ENCODE measurements at regions not wholly inside any gene's neighbourhood (a gene's known extent, or its start where the extent isn't known, plus 50 kb on each side); places are given as distances from the start of the nearest gene placed in this dataset.

DNA sequence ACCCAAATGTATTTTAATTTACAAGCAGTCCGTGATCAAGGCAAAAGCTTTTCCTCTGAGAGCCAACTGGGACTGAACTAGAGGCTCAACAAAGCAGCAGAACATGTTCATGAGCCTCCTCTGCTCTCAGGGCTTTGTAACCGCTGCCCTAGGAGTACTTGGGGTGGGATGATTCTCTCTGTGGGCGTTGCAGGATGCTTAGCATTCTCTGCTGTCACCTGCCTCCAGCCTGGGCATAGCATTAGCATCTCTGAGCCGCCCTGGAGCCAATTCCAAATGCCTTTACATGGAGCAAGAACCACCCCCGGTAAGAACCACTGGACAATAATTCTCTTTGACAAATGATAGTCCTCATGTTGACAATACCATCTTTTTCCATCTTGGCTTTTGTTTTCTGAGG is 237.6 kb upstream of the CDH4 start:
- no peak overlapping the region for H3K4me3 Mint-ChIP-seq (ENCODE audit: unreplicated experiment)
- H3K4me1 Mint-ChIP-seq (ENCODE audit: insufficient read depth, unreplicated experiment) = no peaks in the 10 kb centered on the region
- ChIA-PET POLR2A (no interaction called here), CTCF (interaction anchor here (0.6 kb wide), 1 partner anchor 121 kb away, joined by 3 read pairs; no protein-coding TSS in a partner anchor)
- H3K36me3 Mint-ChIP-seq (ENCODE audit: insufficient read depth, unreplicated experiment) = peaks cover 6% of the 10 kb centered on the region
- BruUV-seq (replicated peaks) = no TSS peak
- H3K27me3 Mint-ChIP-seq (ENCODE audit: insufficient read depth, unreplicated experiment) = peaks cover 100% of the 10 kb centered on the region
- DNase-seq (ENCODE audit: unreplicated experiment) = no peak
- intact Hi-C loops (cut with micrococcal nuclease) = no loop called here
- TF ChIP-seq, protein P1, sequence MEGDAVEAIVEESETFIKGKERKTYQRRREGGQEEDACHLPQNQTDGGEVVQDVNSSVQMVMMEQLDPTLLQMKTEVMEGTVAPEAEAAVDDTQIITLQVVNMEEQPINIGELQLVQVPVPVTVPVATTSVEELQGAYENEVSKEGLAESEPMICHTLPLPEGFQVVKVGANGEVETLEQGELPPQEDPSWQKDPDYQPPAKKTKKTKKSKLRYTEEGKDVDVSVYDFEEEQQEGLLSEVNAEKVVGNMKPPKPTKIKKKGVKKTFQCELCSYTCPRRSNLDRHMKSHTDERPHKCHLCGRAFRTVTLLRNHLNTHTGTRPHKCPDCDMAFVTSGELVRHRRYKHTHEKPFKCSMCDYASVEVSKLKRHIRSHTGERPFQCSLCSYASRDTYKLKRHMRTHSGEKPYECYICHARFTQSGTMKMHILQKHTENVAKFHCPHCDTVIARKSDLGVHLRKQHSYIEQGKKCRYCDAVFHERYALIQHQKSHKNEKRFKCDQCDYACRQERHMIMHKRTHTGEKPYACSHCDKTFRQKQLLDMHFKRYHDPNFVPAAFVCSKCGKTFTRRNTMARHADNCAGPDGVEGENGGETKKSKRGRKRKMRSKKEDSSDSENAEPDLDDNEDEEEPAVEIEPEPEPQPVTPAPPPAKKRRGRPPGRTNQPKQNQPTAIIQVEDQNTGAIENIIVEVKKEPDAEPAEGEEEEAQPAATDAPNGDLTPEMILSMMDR (IDR thresholded peaks at IDR 0.05; ENCODE audit: unreplicated experiment) = no peak
- no peaks in the 10 kb centered on the region for H3K9me3 Mint-ChIP-seq (ENCODE audit: unreplicated experiment)
- H3K27ac Mint-ChIP-seq (ENCODE audit: low read depth, unreplicated experiment) = no peak overlapping the region

DNA sequence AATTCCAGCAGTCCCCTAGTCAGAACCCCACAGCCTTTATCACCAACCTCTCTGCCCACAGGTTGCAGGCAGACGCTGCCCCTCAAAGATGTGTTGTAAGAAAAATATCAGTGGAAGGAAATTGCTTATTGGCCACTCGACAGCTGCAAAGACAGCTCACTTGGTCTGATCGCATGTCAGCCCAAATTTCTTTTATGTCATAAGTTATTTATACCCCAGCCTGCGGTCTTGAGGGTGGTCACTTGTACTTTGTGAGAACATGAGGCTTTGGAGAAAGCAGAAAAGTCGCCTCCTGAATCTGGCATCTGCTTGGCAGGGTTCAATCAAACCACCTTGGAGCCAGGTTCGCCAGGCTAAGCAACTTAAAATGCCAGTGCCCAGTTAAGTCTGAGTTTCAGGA is 236.5 kb upstream of the CDH4 start:
- Mint-ChIP-seq H3K4me1 (ENCODE audit: insufficient read depth, unreplicated experiment) (no peaks in the 10 kb centered on the region), H3K27me3 (ENCODE audit: insufficient read depth, unreplicated experiment) (peaks cover 100% of the 10 kb centered on the region), H3K36me3 (ENCODE audit: insufficient read depth, unreplicated experiment) (peaks cover 6% of the 10 kb centered on the region), H3K9me3 (ENCODE audit: unreplicated experiment) (no peaks in the 10 kb centered on the region), H3K4me3 (ENCODE audit: unreplicated experiment) (no peak overlapping the region), H3K27ac (ENCODE audit: low read depth, unreplicated experiment) (no peak overlapping the region)
- intact Hi-C loops (cut with micrococcal nuclease) = no loop called here
- BruUV-seq (replicated peaks) = no TSS peak
- ChIA-PET POLR2A (no interaction called here), CTCF (no interaction called here)
- TF ChIP-seq, protein P1 (IDR thresholded peaks at IDR 0.05; ENCODE audit: unreplicated experiment) = no peak
- DNase-seq (ENCODE audit: unreplicated experiment) = no peak

DNA sequence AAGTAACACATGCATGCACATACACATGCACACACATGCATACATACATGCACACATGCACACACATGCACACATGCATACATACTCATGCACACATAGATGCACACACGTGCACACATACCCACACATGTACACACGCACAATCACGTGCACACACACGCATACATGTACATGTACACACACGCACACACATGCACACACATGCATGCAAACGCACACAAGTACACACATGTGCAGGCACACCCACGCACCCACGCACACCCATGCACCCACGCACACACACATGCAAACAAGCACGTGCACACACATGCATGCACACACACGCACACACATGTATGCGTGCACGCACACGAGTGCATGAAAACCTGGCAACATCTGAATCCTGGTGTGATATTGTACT is 232.7 kb upstream of the CDH4 start:
- no peak for DNase-seq (ENCODE audit: unreplicated experiment)
- Mint-ChIP-seq H3K4me3 (ENCODE audit: unreplicated experiment) (no peak overlapping the region), H3K9me3 (ENCODE audit: unreplicated experiment) (no peaks in the 10 kb centered on the region), H3K27ac (ENCODE audit: low read depth, unreplicated experiment) (no peak overlapping the region), H3K36me3 (ENCODE audit: insufficient read depth, unreplicated experiment) (peaks cover 6% of the 10 kb centered on the region), H3K4me1 (ENCODE audit: insufficient read depth, unreplicated experiment) (no peaks in the 10 kb centered on the region), H3K27me3 (ENCODE audit: insufficient read depth, unreplicated experiment) (peaks cover 92% of the 10 kb centered on the region)
- POLR2A ChIA-PET = no interaction called here
- TF ChIP-seq, protein P1 (IDR thresholded peaks at IDR 0.05; ENCODE audit: unreplicated experiment) = no peak
- no TSS peak for BruUV-seq (replicated peaks)
- CTCF ChIA-PET = no interaction called here
- intact Hi-C loops (cut with micrococcal nuclease) = no loop called here

DNA sequence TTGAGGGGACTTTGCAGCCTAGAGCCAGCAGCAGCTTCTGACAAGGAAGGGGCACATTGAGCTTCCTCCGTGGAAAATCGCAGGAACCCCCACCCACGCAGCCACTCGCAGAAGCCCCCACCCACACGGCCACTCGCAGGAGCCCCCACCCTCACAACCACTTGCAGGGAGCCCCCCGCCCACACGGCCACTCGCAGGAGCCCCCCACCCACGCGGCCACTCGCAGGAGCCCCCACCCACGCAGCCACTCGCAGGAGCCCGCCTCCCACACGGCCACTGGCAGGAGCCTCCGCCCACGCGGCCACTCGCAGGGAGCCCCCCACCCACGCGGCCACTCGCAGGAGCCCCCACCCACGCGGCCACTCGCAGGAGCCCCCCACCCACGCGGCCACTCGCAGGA is 228.4 kb upstream of the CDH4 start:
- POLR2A ChIA-PET = no interaction called here
- no peak for DNase-seq (ENCODE audit: unreplicated experiment)
- intact Hi-C loops (cut with micrococcal nuclease) = no loop called here
- H3K4me1 Mint-ChIP-seq (ENCODE audit: insufficient read depth, unreplicated experiment) = no peaks in the 10 kb centered on the region
- H3K9me3 Mint-ChIP-seq (ENCODE audit: unreplicated experiment) = no peaks in the 10 kb centered on the region
- no peak overlapping the region for H3K27ac Mint-ChIP-seq (ENCODE audit: low read depth, unreplicated experiment)
- CTCF ChIA-PET = no interaction called here
- TF ChIP-seq, protein P1 (IDR thresholded peaks at IDR 0.05; ENCODE audit: unreplicated experiment) = no peak
- H3K27me3 Mint-ChIP-seq (ENCODE audit: insufficient read depth, unreplicated experiment) = peaks cover 86% of the 10 kb centered on the region
- H3K4me3 Mint-ChIP-seq (ENCODE audit: unreplicated experiment) = no peak overlapping the region
- H3K36me3 Mint-ChIP-seq (ENCODE audit: insufficient read depth, unreplicated experiment) = peaks cover 6% of the 10 kb centered on the region
- no TSS peak for BruUV-seq (replicated peaks)
